LNCAP (cell line): ENCODE measurements at regions not wholly inside any gene's neighbourhood (a gene's known extent, or its start where the extent isn't known, plus 50 kb on each side); places are given as distances from the start of the nearest gene placed in this dataset.

Source experiments
- TF ChIP-seq, protein P1 (sequence below): fragments of 450-650 bp; IDR thresholded peaks from 2 replicates; pipeline ENCODE4 v1.5.1; 2017; ENCODE audit warnings: mild to moderate bottlenecking

DNA sequence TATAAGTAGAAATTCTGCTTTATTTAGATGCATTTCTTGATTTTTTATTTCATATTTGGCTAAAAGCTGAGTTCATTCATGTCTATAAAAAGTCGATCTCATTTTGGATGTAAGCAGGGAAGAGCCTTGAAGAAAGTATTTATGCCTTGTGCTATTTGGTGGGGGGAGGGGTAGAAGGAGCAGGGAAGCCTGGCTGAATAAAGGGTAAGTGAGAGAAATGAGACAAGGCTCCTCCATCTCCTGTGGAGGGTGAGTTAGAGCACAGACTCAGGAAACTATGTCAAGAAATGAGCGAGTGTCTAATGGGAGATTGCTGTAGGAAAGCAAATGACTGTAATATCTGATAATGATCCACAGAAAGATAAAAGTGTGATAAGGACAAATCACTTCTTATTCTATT lies 121.8 kb upstream of the ATP11B start:
- TF ChIP-seq, protein P1, sequence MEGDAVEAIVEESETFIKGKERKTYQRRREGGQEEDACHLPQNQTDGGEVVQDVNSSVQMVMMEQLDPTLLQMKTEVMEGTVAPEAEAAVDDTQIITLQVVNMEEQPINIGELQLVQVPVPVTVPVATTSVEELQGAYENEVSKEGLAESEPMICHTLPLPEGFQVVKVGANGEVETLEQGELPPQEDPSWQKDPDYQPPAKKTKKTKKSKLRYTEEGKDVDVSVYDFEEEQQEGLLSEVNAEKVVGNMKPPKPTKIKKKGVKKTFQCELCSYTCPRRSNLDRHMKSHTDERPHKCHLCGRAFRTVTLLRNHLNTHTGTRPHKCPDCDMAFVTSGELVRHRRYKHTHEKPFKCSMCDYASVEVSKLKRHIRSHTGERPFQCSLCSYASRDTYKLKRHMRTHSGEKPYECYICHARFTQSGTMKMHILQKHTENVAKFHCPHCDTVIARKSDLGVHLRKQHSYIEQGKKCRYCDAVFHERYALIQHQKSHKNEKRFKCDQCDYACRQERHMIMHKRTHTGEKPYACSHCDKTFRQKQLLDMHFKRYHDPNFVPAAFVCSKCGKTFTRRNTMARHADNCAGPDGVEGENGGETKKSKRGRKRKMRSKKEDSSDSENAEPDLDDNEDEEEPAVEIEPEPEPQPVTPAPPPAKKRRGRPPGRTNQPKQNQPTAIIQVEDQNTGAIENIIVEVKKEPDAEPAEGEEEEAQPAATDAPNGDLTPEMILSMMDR, result no peak

DNA sequence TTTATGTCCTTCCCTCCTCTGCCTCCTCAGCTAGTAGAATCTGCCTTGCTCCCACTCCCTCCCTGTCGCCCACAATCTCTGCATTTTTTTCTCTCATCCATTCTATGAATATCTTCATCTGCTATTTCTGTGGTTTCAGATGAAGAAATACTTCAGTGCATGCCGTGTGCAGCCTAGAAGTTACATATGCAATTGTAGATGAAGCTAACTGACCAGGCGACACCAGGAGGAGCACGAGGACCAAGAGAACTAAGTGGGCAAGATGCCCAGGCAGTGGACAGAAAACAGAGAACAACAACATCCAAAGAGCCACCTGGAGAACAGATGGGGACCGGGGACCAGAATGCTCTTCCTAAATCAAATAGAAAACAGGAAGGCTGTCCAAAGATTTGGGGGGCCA lies 121.4 kb upstream of the ATP11B start:
- TF ChIP-seq, protein P1, result no peak

DNA sequence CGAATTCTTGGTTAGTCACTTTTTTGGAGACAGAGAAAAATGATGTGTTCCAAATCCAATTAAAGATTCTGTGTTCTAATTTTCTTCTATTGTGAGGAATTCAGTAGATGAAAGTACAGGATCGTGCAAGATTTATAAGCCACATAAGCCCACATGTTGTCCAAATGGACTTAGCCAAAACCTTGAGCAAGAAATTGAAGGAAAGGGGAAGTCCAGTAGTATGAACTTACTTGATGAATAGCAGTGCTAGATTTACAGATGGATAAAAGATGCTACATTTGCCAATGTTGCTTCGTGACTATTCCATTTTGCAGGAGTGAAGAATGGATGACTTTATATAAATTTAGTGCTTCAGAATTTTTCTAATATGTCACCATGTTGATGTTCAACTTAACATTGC lies 120.0 kb upstream of the ATP11B start:
- TF ChIP-seq, protein P1, result no peak

DNA sequence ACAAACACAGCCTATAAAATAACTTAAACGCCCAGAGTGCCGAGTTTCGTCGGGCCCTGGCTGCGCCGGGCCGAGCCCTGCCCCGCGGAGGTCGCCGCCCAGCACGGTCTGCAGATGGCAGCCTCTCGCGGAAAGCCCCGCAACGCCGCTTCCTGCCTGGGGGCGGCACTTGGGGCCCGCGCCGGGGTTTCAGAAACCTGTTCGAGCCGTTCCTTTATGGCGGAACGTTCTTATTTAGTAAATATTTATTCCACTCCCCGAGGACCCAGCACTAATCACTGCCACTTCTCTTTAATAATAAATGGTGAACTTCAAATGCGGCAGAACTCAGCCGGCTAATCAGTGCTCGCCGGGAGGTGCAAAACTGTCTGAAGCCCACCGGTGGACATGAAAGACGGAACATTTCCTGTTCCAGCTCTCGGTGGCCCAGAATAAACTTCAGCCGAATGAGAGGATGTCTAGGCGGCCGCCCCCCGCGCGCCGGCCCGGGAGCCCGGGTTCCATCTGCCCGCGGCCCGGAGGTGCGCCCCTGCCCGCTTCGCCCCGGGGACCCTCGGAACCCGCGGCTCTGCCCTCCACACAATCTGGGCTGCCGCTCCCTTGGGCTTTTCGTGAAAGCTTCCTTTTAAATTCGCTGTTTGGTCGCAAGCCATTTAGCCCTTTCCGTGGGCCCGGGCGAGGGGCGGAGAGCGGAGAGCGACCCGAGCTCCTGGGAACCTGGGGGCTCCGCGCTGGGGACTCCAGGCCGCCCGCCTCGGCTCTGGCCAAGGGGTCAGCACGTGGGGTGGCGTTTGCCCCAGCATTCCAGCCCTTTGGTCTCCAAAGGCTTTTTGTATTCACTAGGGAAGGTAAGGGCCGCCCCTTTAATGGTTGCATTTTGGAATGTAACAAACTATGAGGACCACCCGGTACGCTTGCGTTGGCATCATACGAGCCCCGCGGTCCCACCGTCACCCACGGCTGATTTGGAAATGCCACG lies 110.8 kb upstream of the ATP11B start:
- TF ChIP-seq, protein P1, result peak; percentile 26; the same call in 1 of the 2 replicates

DNA sequence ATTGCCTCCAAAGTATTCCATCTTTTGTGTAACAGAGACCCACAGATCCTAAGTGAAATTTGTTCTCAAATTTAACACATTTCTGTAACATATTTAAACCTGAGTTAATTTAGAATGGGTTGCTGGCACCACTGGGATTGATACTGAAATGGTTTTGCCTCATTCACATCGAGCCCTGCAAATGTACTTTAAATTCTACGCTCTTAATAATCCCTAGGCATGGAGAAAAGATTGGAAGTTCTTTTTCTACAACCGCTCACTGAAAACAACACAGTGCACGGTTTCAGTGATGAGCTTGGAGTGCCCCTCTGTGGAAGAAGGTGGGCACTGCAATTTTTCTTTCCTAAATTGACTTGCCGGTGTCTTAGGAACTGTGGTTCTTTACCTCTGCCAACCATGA lies 109.9 kb upstream of the ATP11B start:
- TF ChIP-seq, protein P1, result peak; percentile 93

DNA sequence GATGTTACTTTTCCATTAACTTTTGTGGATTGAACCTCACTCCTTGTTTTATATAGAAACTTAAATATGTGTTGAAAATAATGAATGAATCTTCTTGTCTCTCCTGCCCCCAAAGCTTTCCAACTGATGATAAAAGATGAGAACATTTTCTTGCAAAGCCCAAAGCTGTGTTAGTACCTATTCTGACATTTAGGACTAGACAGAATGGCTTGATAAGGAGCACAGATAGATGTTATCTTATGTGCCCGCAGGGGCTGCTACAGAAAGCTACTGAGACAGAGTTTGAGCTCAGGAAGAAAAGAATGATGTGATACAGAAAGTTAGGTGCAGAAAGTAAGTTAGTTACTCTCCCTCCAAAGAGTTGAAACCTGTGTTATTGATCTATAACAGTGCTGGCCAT lies 109.4 kb upstream of the ATP11B start:
- TF ChIP-seq, protein P1, result peak; percentile 5; the same call in 1 of the 2 replicates

DNA sequence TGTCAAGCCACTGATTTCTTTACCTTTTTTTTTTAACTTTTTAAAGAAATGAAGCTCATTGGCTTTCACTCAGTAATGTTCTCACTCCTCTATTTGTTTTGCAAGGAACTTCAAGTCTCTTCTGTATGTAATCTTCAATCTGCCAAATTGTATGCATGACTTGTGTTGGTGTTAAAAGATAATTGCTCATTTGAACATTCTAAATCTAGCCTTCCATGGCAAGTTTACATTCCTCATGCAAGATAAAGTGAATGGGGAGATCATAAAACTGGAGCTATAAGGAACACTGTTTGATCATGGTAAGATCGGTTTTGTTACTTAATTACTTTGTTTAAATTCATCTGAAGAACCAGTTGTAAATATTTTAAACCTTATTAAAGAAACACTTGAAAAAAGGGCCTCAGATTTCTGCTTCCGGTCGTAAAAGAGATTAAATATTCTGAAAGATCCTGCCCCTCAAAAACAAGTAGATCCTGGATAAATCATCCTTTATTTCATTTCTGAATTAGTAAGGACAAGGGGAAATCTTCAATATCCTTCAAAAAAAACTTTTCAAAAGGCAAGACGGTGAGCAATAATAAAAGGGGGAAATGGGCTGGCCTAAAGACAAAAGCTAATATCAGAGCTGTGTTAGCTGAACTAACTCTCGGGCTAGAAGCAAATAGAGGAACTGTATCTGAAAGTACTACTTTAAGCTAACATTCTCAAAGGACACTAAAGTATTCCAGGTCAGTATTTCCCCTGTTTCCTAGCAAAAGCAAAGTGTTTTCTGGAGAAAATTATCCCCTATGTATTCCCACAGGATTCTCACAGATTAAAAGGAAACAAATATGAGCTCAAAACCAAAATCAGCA lies 107.0 kb upstream of the ATP11B start:
- TF ChIP-seq, protein P1, result no peak
